ENCODE measurements at regions not wholly inside any gene's neighbourhood (a gene's known extent, or its start where the extent isn't known, plus 50 kb on each side); places are given as distances from the start of the nearest gene placed in this dataset.

DNA sequence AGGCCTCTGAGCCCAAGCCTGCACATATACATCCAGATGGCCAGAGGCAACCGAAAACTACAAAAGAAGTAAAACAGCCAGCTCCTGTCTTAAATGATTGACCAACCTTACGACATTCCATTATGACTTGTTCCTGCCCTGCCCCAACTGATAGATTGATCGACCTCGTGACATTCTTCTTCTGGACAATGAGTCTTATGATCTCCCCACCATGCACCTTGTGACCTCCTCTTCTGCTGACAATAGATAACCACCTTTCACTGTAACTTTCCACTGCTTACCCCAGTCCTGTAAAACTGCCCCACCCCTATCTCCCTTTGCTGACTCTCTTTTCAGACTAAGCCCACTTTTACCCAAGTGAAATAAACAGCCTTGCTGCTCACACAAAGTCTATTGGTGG is 670.0 kb upstream of the PKDCC start:
- Histone ChIP-seq H3K4me3 (no peak overlapping the region), H3K36me3 (no peaks in the 10 kb centered on the region), H3K27ac (no peak overlapping the region), H3K9me3 (no peaks in the 10 kb centered on the region), H3K27me3 (no peaks in the 10 kb centered on the region), H3K4me1 (no peaks in the 10 kb centered on the region)
- intact Hi-C loops (cut with DNase I; ENCODE audit: low total_unique reads), result no loop called here
- 83 to 93% (median 90%) methylated on average over 4 of the region's 4 CpGs for WGBS, 5 donors
- TF ChIP-seq POLR2A (IDR thresholded peaks at IDR 0.05), result no peak
- TF ChIP-seq POLR2AphosphoS5 (IDR thresholded peaks at IDR 0.05), result no peak
- TF ChIP-seq EP300 (IDR thresholded peaks at IDR 0.05), result no peak
- TF ChIP-seq, protein P1, sequence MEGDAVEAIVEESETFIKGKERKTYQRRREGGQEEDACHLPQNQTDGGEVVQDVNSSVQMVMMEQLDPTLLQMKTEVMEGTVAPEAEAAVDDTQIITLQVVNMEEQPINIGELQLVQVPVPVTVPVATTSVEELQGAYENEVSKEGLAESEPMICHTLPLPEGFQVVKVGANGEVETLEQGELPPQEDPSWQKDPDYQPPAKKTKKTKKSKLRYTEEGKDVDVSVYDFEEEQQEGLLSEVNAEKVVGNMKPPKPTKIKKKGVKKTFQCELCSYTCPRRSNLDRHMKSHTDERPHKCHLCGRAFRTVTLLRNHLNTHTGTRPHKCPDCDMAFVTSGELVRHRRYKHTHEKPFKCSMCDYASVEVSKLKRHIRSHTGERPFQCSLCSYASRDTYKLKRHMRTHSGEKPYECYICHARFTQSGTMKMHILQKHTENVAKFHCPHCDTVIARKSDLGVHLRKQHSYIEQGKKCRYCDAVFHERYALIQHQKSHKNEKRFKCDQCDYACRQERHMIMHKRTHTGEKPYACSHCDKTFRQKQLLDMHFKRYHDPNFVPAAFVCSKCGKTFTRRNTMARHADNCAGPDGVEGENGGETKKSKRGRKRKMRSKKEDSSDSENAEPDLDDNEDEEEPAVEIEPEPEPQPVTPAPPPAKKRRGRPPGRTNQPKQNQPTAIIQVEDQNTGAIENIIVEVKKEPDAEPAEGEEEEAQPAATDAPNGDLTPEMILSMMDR (IDR thresholded peaks at IDR 0.05), result no peak
- DNase-seq, result no peak

DNA sequence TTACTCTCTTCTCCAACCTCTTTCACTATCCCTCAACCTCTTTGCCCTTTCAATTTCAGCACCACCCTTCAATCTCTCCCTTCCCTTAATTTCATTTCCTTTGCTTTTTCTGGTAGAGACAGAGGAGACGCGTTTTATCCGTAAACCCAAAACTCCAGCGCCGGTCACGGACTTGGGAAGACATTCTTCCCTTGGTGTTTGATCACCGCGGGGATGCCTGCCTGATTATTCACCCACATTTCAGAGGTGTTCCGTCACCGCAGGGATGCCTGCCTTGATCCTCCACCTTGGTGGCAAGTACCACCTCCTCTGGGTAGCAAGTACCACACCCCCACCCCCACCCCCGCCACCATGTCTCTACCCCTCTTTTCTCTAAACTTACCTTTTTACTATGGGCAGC is 669.4 kb upstream of the PKDCC start:
- no peak for DNase-seq
- Histone ChIP-seq H3K4me1 (no peaks in the 10 kb centered on the region), H3K27ac (no peak overlapping the region), H3K36me3 (no peaks in the 10 kb centered on the region), H3K4me3 (no peak overlapping the region), H3K9me3 (no peaks in the 10 kb centered on the region), H3K27me3 (no peaks in the 10 kb centered on the region)
- no peak for TF ChIP-seq EP300 (IDR thresholded peaks at IDR 0.05)
- TF ChIP-seq, protein P1 (IDR thresholded peaks at IDR 0.05), result no peak
- no peak for TF ChIP-seq POLR2AphosphoS5 (IDR thresholded peaks at IDR 0.05)
- intact Hi-C loops (cut with DNase I; ENCODE audit: low total_unique reads), result no loop called here
- 92 to 99% (median 96%) methylated on average over 11 of the region's 11 CpGs for WGBS, 5 donors

DNA sequence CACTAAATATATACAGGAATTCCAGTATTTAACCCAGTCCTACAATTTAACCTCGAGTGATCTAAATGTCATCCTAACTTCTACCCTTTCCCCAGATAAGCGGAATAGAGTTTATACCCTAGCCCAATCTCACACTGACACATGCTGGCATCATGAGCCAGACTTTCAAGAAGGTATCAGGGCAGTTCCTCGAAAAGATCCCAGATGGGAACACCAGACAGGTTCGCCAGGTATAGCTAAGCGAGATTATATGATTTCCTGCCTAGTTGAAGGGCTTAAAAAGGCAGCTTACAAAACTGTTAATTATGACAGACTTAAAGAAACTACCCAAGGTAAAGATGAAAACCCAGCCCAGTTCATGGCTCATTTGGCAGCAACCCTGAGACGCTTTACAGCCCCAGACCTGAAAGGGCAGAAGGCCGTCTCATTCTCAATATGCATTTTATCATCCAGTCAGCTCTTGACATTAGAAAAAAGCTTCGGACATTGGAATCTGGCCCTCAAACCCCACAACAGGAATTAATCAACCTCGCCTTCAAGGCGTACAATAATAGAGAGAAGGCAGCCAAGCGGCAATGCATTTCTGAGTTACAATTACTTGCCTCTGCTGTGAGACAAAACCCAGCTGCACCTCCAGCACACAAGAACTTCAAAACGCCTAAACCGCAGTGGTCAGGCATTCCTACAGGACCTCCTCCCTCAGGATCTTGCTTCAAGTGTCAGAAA is 668.2 kb upstream of the PKDCC start:
- TF ChIP-seq EP300 (IDR thresholded peaks at IDR 0.05), result no peak
- TF ChIP-seq, protein P1 (IDR thresholded peaks at IDR 0.05), result no peak
- no peak for TF ChIP-seq POLR2A (IDR thresholded peaks at IDR 0.05)
- TF ChIP-seq POLR2AphosphoS5 (IDR thresholded peaks at IDR 0.05), result no peak
- intact Hi-C loops (cut with DNase I; ENCODE audit: low total_unique reads), result no loop called here
- Histone ChIP-seq H3K4me1 (no peaks in the 10 kb centered on the region), H3K27ac (no peak overlapping the region), H3K9me3 (no peaks in the 10 kb centered on the region), H3K36me3 (no peaks in the 10 kb centered on the region), H3K4me3 (no peak overlapping the region), H3K27me3 (no peaks in the 10 kb centered on the region)
- DNase-seq, result peak in 1 of 2 donors; percentile 48
- 70 to 86% (median 79%) methylated on average over 13 of the region's 13 CpGs for WGBS, 5 donors

DNA sequence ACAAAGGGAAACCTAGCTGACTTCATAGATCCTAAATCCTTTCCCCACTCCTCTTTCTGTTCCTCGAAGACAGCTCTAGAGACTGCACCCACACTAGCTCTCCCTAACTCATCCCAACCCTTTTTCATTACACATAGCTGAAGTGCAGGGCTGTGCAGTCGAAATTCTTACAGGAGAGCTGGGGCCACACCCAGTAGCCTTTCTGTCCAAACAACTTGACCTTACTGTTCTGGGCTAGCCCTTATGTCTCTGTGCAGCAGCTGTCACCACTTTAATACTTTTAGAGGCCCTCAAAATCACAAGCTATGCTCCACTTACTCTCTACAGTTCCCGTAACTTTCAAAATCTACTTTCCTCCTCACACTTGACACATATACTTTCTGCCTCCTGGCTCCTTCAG is 666.1 kb upstream of the PKDCC start:
- Histone ChIP-seq H3K4me1 (no peaks in the 10 kb centered on the region), H3K27ac (no peak overlapping the region), H3K4me3 (no peak overlapping the region), H3K27me3 (no peaks in the 10 kb centered on the region), H3K36me3 (no peaks in the 10 kb centered on the region), H3K9me3 (no peaks in the 10 kb centered on the region)
- intact Hi-C loops (cut with DNase I; ENCODE audit: low total_unique reads), result no loop called here
- no peak for DNase-seq
- no peak for TF ChIP-seq POLR2A (IDR thresholded peaks at IDR 0.05)
- TF ChIP-seq EP300 (IDR thresholded peaks at IDR 0.05), result no peak
- TF ChIP-seq, protein P1 (IDR thresholded peaks at IDR 0.05), result no peak
- WGBS, 5 donors, result 85 to 91% (median 88%) methylated on average over 3 of the region's 3 CpGs

All from stomach (tissue), 8 donors.